ENCODE measurements at regions not wholly inside any gene's neighbourhood (a gene's known extent, or its start where the extent isn't known, plus 50 kb on each side); places are given as distances from the start of the nearest gene placed in this dataset.

GRCh38 chr6:140434761-140435160 is 1060.3 kb upstream of the CITED2 start:
- Mint-ChIP-seq H3K36me3 (ENCODE audit: low read depth) (peaks cover 55% of the 10 kb centered on the region), H3K4me3 (no peak overlapping the region; the same call in 1 of the 2 replicates), H3K9me3 (peaks cover 40% of the 10 kb centered on the region), H3K4me1 (ENCODE audit: low read depth) (peaks cover 53% of the 10 kb centered on the region), H3K27ac (peak overlapping the region; percentile 86), H3K27me3 (ENCODE audit: insufficient read depth) (no peaks in the 10 kb centered on the region)
- no peak for TF ChIP-seq CTCF (IDR thresholded peaks at IDR 0.05)
- DNase-seq, result peak; percentile 20

- DNase-seq, result no peak
- no peaks in the 10 kb centered on the region for H3K27me3 Mint-ChIP-seq (ENCODE audit: insufficient read depth)
- H3K36me3 Mint-ChIP-seq (ENCODE audit: low read depth), result peaks cover 59% of the 10 kb centered on the region
- H3K4me1 Mint-ChIP-seq (ENCODE audit: low read depth), result peaks cover 39% of the 10 kb centered on the region
- no peak overlapping the region for H3K4me3 Mint-ChIP-seq
- peaks cover 40% of the 10 kb centered on the region for H3K9me3 Mint-ChIP-seq
- H3K27ac Mint-ChIP-seq, result no peak overlapping the region
- no peak for TF ChIP-seq CTCF (IDR thresholded peaks at IDR 0.05)
These were observed 1058.6 kb upstream of the CITED2 start for GRCh38 chr6:140433072-140433471.

- Mint-ChIP-seq H3K4me1 (ENCODE audit: low read depth) (no peaks in the 10 kb centered on the region), H3K27me3 (ENCODE audit: insufficient read depth) (no peaks in the 10 kb centered on the region), H3K36me3 (ENCODE audit: low read depth) (peaks cover 44% of the 10 kb centered on the region), H3K27ac (no peak overlapping the region), H3K9me3 (peaks cover 6% of the 10 kb centered on the region), H3K4me3 (no peak overlapping the region)
- no peak for TF ChIP-seq CTCF (IDR thresholded peaks at IDR 0.05)
- no peak for DNase-seq
These were observed 1053.4 kb upstream of the CITED2 start for GRCh38 chr6:140427842-140428241.

GRCh38 chr6:140414966-140415620 is 1040.6 kb upstream of the CITED2 start:
- Mint-ChIP-seq H3K27ac (no peak overlapping the region), H3K36me3 (ENCODE audit: low read depth) (peaks cover 35% of the 10 kb centered on the region), H3K9me3 (peaks cover 11% of the 10 kb centered on the region), H3K4me1 (ENCODE audit: low read depth) (no peaks in the 10 kb centered on the region; the same call in 1 of the 2 replicates), H3K27me3 (ENCODE audit: insufficient read depth) (no peaks in the 10 kb centered on the region), H3K4me3 (no peak overlapping the region)
- TF ChIP-seq CTCF (IDR thresholded peaks at IDR 0.05), result no peak
- DNase-seq, result no peak

- Mint-ChIP-seq H3K9me3 (peaks cover 34% of the 10 kb centered on the region), H3K4me1 (ENCODE audit: low read depth) (peaks cover 30% of the 10 kb centered on the region), H3K27me3 (ENCODE audit: insufficient read depth) (peaks cover 1% of the 10 kb centered on the region; the same call in 1 of the 2 replicates), H3K36me3 (ENCODE audit: low read depth) (peaks cover 41% of the 10 kb centered on the region), H3K27ac (no peak overlapping the region), H3K4me3 (no peak overlapping the region)
- no peak for DNase-seq
- no peak for TF ChIP-seq CTCF (IDR thresholded peaks at IDR 0.05)
These were observed 1028.6 kb upstream of the CITED2 start for GRCh38 chr6:140403020-140403419.

Data from HFFc6 (cell line).